HepG2 (cell line): ENCODE measurements at regions not wholly inside any gene's neighbourhood (a gene's known extent, or its start where the extent isn't known, plus 50 kb on each side); places are given as distances from the start of the nearest gene placed in this dataset.

Source experiments
- KLF11 ChIP-seq: IDR thresholded peaks from 2 replicates; pipeline ENCODE4 v1.6.1; 2016; ENCODE audit warnings: missing compliant biosample characterization
- TF ChIP-seq, protein P1 (sequence below): IDR thresholded peaks from 2 replicates; pipeline ENCODE4 v1.6.1; 2016; ENCODE audit warnings: mild to moderate bottlenecking
- TF ChIP-seq, protein P2 (sequence below): sonication (generic); formaldehyde crosslinking; IDR thresholded peaks from 2 replicates; pipeline ENCODE4 v1.5.0; 2020; ENCODE audit warnings: mild to moderate bottlenecking, missing genetic modification reagents, moderate library complexity
- TF ChIP-seq, protein P3 (sequence below): IDR thresholded peaks from 2 replicates; pipeline ENCODE4 v1.6.1; 2012; ENCODE audit warnings: inconsistent platforms
- TF ChIP-seq, protein P4 (sequence below): IDR thresholded peaks from 2 replicates; pipeline ENCODE4 v1.6.1; 2016; ENCODE audit warnings: low read depth, borderline replicate concordance

DNA sequence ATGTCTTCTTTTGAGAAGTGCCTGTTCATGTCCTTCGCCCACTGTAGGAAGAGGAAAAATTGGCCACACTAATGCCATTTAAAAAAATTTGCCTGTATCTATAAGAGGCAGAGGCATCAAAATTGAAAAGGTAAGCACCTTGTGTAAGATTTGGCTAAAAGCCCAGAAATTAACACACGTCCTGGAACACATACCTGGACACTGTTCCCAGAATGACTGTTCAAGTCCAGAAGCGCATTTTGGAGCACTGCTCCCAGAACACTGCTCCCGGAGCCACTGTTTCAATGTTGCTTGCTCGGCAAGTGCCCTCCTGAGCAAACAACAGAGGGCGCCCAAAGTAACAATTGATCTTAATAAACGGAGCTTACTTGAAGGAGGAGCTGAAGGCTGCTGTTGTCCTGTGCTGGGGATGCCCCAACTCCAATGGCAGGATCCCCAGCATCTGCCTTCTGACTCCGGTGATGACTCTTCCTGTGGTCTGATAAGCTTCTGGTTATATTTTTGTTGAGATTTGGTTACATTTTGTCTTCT is 1958.6 kb downstream of the C4orf33 start:
- TF ChIP-seq, protein P1, sequence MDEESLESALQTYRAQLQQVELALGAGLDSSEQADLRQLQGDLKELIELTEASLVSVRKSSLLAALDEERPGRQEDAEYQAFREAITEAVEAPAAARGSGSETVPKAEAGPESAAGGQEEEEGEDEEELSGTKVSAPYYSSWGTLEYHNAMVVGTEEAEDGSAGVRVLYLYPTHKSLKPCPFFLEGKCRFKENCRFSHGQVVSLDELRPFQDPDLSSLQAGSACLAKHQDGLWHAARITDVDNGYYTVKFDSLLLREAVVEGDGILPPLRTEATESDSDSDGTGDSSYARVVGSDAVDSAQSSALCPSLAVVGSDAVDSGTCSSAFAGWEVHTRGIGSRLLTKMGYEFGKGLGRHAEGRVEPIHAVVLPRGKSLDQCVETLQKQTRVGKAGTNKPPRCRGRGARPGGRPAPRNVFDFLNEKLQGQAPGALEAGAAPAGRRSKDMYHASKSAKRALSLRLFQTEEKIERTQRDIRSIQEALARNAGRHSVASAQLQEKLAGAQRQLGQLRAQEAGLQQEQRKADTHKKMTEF (CRISPR knock-in tag) = no peak
- no peak for TF ChIP-seq KLF11
- TF ChIP-seq, protein P2, sequence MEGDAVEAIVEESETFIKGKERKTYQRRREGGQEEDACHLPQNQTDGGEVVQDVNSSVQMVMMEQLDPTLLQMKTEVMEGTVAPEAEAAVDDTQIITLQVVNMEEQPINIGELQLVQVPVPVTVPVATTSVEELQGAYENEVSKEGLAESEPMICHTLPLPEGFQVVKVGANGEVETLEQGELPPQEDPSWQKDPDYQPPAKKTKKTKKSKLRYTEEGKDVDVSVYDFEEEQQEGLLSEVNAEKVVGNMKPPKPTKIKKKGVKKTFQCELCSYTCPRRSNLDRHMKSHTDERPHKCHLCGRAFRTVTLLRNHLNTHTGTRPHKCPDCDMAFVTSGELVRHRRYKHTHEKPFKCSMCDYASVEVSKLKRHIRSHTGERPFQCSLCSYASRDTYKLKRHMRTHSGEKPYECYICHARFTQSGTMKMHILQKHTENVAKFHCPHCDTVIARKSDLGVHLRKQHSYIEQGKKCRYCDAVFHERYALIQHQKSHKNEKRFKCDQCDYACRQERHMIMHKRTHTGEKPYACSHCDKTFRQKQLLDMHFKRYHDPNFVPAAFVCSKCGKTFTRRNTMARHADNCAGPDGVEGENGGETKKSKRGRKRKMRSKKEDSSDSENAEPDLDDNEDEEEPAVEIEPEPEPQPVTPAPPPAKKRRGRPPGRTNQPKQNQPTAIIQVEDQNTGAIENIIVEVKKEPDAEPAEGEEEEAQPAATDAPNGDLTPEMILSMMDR = 0 out of 2 replicates have a peak, but pooled peaks have one; percentile 8
- TF ChIP-seq, protein P3, sequence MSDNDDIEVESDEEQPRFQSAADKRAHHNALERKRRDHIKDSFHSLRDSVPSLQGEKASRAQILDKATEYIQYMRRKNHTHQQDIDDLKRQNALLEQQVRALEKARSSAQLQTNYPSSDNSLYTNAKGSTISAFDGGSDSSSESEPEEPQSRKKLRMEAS = no peak
- TF ChIP-seq, protein P4, sequence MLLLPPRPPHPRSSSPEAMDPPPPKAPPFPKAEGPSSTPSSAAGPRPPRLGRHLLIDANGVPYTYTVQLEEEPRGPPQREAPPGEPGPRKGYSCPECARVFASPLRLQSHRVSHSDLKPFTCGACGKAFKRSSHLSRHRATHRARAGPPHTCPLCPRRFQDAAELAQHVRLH (CRISPR knock-in tag) = no peak
